ELF-1 (cell line): ENCODE measurements at regions not wholly inside any gene's neighbourhood (a gene's known extent, or its start where the extent isn't known, plus 50 kb on each side); places are given as distances from the start of the nearest gene placed in this dataset.
"Not testable (repeated sequence)": the region's sequence is repeated elsewhere in the genome, so short reads cannot be mapped to it uniquely, and the experiment has no call there.

ENCODE experiments used
- DNase-seq: peaks from one replicate; pipeline ENCODE4 v3.0.0-alpha.2; 2016; ENCODE audit warnings: low read depth, low spot score

DNA sequence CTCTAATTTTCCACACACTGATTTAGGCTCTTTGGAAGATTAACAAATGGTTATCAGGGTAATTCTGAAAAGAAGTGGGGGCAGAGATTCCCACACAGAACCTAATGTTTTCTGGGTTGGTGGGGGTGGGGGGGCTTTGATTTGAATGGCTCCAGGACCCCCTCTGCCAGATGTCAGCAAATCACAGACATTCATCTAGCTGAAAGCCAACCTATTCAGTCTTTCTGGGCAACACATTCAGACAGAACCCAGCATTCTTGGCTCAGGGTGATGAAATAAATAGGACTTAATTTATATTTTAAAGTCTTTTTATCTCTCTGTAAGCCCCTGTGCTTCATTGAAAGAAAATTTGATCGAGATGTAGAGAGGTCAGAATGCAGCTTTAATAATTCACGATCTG, 533.2 kb downstream of the XYLT1 start:
- DNase-seq, result no peak

DNA sequence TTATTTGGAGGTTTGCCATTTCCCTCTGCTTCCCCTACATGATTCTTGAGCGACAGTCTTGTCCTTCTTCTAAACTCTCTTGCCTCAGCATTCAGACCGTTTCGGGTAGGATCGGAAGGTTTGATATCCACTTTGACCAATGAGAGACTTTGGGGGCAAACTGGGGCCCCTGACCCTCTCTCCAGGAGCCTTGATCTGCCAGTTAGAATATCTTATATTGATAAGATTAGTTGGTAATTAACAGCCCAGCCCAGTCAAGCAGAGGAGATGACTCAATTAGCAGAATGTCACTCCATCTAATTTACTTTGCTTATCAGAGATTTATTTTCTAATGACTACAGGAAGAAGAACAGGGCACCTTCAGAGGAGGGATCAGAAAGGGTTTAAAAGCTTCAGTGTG, 532.8 kb downstream of the XYLT1 start:
- DNase-seq, result no peak

DNA sequence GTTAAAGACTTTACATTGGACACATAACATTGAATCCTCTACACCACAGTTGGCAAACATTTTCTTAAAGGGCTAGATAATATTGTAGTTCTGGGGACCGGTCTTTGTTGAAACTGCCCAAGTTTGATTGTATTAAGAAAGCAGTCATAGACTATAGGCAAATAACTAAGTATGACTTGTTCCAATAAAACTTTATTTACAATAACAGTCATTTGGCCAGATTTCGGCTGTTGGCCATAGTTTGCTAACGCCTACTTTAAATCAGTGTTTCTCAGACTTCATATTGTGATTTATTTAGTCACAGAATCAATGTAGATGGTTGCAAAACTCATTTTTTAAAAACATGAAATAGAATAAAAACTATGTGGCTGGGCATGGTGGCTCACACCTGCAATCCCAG, 531.8 kb downstream of the XYLT1 start:
- no peak for DNase-seq

DNA sequence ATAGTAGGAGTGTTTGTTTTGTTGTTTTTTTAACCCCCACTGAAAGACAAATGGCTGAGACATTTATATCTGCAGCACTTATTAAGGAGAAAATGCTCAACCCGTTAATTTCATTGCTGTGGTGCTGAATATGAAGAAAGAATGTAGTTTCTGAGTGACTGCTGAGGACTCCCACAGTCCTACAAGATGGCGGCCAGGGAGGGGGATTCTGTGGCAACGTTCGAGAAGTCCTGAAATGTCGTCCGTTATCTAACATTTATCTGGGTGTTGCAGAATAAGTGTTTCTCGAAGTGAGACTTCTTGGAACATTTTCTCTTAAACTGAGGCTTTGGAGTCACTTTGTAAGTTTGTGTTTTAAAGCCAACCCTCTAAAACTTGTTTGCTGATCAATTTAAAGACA, 530.4 kb downstream of the XYLT1 start:
- no peak for DNase-seq

DNA sequence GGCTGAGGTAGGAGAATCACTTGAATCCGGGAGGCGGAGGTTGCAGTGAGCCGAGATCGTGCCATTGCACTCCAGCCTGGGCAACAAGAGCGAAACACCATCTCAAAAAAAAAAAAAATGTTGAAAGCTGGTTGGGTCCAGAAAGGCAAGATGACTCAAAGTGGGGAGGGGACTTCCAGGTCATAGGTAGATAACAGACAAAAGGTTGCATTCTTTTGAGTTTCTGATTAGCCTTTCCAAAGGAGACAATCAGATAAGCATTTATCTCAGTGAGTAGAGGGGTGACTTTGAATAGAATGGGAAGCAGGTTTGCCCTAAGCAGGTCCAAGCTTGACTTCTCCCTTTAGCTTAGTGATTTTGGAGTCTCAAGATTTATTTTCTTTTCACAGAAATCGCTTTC, 527.9 kb downstream of the XYLT1 start:
- DNase-seq, result peak; percentile 24

DNA sequence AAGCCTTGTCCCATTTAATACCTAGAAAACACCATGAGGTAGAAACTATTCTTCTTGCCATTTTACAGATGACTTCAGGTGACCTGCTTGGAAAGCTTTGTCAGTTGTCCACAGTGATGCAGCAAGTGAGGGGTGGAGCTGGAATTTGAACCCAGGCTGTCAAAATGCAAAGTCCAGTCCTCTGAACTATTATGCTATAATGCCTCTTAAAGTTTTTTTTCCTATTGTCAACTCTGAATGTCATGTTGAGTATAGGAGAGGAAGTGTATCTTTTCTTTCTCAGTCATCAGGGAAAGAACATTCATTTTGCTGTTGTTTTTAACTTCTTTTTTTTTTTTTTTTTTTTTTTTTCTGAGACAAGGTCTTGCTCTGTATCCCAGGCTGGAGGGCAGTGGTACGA, 525.6 kb downstream of the XYLT1 start:
- no peak for DNase-seq

DNA sequence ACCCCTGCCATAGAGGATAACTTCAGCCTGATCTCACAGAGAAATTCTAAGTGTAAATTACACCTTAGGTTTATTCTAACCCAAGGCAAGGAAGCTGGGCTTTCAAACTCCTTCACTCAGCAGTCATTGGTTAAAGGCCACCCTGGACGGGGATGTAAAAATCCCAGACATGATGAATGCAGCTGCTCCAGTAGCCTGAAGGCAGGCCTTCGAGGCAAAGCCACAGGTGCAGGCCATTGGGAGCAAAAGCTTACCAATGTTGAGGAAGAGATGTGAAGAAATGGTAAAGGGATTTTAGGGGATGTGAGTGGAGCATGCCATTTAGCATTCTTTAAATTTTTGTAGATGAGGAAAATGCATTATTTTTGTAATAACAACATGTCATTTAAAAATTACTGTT, 514.4 kb downstream of the XYLT1 start:
- no peak for DNase-seq

DNA sequence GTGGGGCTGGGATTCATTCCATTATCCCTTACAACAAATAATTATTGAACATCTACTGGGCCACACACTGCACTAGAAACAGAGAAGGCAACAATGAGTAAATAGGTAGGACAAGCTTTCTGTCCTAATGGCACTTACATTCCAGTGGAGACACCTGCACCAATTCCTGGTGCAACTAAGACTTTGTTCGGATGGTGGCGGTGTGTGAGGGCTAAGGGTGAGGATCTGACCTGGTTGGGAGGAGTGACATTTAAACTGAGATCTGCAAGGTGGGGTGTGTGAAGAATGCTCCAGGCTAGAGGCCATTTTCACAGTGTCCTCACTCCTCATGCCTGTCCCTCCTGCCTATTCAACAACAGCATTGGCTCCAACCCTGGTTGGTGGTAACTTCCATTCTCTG, 510.0 kb downstream of the XYLT1 start:
- DNase-seq, result peak; percentile 18

DNA sequence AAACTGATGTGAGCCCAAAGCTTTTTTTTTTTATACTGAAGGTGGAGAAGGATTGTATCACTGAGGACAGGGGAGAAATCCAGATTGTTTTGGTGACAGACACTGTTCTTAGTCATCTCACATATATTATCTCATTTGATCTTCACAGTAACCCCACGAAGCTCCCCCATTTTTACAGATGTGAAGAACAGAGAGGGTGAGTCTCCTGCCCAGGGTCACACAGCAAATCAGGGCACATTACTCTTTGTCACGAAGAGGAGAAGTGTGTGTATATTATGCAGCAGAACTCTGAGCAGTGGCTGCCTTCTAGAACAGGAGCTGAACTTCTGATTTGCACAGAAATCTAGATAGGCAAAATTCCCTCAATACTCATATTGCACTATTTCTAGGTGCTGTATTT, 504.3 kb downstream of the XYLT1 start:
- no peak for DNase-seq

DNA sequence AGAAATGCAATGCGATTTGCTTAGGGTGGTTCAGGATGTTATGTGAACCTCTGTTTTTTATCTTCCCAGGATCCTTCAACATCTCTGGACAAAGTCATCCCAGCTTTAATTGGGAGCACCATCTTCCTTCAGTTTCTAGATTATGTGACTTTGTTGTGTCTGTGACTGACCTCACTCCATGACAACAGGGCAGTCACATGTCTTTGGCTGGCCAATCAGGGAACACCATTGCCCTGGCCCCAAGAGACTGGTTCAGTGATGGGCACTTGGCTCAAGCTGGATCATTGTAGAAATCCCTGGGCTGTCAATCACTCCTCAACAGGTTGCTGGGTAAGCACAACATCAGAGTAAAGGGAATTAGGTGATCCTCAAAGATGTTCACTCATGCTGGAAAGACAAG, 499.7 kb downstream of the XYLT1 start:
- DNase-seq, result no peak

DNA sequence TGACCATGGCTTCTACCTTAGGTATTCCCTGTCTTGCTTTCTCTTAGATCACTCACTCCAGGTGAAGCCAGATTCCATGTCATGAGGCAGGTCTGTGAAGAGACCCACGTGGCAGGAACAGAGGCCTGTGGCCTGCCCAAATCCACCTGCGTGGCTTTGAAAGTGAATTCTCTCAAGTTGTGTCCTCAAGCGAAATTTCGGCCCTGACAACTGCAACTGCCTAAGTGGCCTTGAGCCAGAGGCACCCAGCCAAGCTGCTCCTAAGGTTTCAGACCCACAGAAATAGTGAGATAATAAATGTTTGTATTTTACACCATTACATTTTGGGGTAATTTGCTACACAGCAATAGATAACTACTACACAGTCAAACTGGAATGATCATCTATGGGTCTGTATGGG, 497.9 kb downstream of the XYLT1 start:
- DNase-seq, result no peak

DNA sequence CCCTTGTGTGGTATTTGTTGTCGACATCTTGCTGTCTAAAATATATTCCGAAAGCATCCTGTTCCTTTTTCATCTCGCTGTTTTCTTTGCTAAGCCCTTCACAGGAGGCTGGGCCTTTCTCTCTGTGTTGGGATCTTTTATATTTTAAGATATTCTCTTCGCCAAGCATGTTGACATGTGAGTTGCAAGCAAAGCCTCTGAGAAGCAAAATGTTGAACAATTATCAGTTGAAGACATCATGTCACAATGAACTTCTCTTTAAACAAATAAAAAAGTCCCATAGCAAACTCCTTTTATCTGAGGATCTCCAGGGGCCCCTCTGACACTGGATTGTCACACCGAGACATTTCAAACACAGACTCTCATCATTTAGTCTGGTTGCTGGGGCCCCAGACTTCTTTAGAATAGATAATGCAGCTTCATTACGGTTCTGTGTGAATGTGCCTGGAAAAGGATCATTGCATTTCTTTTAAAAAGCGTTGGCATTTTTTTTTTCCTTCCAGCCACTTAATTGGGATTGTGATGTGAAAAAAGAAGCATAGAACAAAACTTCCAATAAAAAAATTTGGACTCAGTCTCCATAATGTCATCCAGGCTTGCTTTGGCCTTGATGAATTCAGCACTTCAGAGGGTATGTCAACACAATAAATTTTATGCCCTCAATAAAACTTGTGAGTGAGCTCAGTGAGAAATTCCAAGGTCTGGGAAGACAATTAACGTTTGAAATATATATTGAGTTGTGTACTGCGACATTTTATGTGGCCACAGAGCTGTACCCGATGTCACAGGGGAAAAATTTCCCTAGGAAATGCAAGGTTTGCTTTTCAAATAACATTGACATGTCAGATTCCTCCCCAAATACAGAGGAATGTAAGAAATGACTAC, 496.8 kb downstream of the XYLT1 start:
- DNase-seq, result no peak

DNA sequence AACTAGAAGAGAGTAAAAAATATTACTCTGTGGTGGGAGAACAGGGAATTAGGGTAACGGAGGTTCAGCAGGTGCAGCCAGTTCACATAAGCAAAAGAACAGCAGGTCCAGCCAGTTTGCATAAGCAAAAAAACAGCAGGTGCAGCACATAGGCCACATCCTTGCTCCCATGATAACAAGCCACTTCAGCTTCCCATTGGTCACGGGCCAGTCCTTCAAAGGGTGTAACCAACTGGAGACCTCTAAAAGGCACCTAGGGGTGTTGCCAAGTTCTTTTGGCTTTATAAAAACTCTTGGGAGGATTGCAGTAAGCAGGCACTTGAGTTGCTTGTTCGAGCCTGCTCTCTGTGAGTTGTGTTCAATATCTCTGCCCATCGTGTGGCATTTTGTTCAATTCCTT, 488.1 kb downstream of the XYLT1 start:
- no peak for DNase-seq

DNA sequence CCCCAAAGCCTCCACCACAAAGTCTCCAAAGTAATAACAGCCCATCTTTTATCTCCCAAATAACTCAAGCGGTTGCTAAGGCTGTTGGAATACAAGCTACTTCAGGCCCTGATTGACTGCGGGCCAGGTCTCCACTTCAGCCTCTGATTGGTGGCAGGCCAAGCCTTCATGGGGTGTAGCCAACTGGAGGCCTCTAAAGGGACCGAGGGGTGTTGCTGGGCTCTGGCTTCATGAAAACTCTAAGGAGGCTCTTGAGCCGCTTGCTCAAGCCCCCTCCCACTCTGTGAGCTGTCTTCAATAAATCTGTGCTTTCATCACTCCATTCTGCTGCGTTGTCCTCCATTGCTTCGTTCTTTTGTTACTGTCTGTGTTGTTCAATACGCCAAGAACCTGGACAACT, 487.2 kb downstream of the XYLT1 start:
- DNase-seq, result no peak

DNA sequence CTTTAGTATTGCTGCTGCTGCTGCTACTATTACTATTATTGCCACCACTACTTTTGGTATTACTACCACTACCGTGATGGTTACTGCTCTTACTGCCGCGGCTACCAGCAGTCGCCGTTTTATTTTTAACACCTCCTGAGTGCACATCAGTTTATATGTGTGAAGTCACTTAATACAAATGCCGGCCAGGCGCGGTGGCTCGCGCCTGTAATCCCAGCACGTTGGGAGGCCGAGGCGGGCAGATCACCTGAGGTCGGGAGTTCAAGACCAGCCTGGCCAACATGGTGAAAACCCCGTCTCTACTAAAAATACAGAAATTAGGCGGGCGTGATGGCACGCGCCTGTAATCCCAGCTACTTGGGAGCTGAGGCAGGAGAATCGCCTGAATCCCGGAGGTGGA, 486.7 kb downstream of the XYLT1 start:
- not testable (repeated sequence) for DNase-seq

DNA sequence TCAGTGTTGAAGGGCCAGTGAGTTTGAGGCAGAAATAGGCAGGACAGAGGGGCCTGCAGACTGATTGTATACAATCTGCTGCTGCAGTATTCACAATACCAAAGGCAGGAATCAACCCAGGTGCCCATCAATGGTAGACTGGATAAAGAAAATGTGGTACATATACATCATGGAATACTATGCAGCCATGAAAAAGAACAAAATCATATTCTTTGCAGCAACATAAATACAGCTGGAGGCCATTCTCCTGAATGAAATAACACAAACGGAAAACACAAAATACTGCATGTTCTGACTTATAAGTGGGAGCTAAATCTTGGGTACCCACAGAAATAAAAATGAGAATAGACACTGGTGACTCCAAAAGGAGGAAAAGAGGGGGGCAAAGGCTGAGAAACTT, 485.1 kb downstream of the XYLT1 start:
- DNase-seq, result no peak

DNA sequence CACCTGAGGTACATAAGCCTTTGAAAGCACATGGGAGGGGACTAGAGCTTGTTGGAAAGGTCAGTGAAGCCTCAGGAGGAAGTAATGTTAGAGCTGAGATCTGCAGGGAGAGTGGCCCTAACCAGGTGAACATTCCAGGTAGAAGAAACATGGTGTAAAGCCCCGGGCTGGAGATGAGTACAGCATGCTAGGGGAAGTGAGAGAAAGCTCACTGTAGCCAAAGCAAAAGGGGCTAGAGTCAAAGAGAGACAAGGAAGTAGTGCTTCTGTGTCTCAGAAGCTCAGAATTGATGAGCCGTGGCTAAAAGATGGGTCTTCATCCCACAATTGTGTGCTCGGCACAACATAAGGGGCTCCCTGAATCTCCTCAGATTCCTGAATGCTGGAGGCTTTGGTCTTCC, 481.8 kb downstream of the XYLT1 start:
- DNase-seq, result no peak

DNA sequence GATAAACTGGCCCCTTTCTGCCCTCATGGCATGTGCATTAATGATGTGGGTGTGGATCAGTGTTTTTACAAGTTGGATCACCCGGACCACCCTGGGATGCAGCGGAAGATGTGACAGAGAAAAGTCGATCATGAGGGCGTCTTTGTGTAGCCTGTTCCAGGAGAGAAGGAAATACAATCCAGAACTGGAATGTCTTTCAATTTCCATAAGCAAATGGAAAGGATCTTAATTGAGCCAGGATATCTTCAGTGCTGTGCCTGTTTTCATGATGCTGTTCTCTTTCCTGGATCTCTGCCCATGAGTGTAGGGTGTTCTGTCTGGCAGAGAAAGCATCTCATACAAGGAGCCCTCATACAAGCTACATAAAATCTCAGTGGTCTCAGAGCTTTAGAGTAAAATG, 481.4 kb downstream of the XYLT1 start:
- DNase-seq, result no peak

DNA sequence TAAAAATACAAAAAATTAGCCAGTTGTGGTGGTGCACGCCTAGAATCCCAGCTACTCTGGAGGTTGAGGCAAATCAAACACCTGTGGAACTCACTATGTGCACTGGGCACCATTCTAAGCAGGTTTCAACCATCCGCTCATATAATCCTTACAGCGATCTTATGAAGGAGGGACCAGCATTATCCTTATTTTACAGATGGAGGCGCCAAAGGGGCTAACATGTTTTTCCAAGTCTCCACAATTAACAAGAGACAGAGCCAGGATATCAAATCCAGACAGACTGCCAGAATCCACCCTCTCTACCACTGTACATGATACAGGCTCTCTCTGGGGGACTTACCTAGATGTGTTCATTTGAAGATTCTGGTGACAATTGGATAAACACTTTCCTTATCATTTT, 479.0 kb downstream of the XYLT1 start:
- DNase-seq, result no peak

DNA sequence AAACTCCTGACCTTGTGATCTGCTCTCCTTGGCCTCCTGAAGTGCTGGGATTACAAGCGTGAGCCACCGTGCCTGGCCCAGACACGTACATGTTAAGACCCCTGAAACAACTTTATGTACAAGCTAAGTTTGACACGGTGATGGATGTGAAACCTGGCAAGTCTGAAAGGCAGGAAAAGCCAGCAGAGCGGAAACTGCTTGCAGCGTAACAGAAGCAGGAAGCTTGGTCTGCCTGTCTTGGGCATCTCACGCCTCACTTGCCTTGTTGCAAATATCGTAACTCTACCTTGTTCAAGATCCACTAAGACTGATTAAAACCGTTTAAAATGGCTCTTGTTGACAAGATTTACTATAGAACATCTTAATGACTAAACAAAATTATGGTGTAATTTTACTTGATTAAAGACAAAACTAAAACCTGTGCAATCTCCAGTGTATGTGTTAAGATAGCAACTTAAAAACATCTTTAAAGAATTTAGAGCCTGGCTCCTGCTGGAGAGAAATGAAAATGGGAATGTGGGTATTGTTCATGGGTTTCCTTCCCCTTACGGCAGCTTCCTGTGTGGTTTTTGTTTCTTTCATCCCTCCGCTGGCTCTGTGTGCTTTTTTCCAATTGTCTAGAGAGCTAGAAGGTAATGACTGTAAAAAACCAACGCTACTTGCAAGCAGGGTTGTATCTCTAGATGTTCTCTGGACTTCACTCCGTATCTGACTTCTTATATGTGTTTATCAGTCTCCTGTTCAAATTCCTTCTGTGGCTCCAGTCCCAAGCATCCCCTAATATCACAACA, 477.6 kb downstream of the XYLT1 start:
- no peak for DNase-seq

DNA sequence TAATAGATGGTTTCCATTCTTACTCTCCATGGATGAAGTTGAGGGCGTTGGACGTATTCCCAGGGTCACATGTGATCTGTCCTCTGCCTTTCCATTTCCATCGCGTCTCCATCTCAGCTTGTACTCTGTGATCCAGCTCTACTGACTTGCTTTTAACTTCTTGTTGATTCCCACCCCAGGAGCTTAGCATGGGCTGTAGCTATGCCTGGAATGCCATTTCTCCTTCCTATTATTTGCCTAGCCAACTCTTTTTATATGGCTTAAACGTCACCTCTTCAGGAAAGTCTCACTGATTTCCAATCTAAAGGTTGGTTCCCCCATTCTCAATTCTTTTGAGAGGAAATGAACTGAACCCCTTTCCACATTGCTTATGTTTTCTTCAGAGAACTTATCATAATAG, 475.9 kb downstream of the XYLT1 start:
- DNase-seq, result no peak

DNA sequence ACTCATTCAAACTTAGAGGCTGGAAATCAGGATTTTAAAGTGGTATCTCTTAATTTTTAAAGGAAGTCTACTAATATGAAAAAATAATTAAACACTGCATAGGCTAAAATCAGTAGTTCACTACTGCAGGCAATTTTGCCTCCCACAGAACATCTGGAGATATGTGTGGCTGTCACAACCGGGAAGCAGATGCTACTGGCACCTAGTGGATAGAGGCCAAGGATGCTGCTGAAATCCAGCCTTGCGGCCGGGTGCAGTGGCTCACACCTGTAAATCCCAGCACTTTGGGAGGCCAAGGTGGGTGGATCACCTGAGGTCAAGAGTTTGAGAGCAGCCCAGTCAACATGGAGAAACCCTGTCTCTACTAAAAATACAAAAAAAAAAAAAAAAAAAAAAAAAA, 473.9 kb downstream of the XYLT1 start:
- DNase-seq, result no peak

DNA sequence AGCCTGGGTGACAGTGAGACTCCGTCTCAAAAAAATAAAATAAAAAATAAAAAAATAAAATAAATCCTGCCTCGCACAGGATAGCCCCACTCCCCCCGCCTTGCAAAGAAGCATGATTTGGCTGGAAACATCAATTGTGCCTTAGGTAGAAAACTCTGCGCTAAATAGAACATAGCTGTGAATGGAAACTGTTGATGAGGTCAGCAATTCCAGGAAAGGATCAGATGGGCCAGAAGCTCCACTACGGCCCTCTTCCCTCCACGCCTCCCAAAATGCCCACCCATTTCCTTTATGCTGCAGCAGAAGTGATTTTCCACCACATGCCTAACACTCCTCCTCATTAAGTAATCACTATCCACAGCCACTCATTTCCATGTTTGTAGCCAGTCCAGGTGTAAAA, 473.4 kb downstream of the XYLT1 start:
- DNase-seq, result no peak
